CD4-positive, alpha-beta T cell treated with Interleukin-12 subunit alpha and Interleukin-12 subunit beta, for 1 hour (primary cell): ENCODE measurements at regions not wholly inside any gene's neighbourhood (a gene's known extent, or its start where the extent isn't known, plus 50 kb on each side); places are given as distances from the start of the nearest gene placed in this dataset.

ENCODE experiments used
- DNase-seq: peaks from one replicate; pipeline ENCODE4 v3.0.0-alpha.2; 2020

DNA sequence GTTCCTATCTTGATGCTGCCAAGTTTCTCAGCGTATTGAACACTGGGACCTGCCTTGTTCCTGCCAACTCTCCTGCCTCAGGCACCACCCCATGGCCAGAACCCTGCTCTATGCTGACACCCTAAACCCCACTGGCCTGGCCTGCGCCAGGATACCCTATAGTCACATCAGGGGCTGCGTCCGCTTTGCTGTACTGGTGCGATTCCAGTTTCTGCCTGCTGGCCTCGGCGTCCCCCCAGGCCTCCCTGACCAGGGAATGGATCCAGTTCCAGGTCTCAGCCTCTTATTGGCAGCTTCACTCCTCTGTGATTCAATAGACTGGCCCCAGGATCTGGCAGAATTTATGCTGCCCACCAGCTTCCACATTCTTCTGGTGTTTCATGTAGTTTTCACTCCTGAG, 55.0 kb downstream of the GPR6 start:
- no peak for DNase-seq

DNA sequence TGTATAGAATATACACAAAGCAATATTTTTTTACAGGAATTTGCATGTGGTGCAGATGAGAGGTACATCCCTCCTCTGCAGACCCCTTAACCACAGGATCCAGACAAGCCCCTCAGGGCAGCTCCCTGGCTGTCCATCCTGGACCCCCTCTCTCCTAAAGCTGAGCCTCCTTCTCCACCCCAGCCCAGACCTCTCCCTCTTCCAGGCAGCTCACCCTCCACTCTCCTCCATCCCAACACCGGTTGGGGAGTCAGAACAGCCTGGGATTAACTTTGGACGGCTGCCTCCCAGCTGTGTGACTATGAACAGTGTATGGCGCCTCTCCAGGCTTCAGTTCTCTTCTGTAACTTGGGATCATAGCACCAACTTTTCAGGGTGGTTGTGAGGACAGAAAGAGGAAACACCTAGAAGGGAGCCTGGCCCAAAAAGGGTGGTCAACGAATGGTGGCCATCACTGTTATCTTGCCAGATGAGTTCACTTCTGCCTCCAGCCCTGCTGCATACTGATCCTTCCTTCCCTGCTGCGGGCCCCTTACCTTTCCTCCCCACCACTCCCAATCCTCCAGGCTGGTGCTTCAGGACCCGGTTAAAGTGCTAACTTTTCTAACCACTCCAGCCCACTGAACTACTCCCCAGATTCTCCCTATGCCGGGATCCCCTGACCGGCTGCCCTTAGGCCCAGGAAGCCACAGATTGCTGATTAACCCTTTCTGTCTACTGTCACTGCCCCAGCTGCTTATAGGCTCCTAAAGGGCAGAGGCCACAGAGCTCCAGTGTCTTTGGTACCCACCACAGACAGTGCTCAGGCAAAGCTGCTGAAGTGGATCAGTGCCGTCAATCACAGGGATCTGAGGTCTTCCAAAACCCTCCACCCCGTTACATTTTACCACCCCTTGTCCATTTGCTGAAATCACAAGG, 55.9 kb downstream of the GPR6 start:
- DNase-seq: no peak

DNA sequence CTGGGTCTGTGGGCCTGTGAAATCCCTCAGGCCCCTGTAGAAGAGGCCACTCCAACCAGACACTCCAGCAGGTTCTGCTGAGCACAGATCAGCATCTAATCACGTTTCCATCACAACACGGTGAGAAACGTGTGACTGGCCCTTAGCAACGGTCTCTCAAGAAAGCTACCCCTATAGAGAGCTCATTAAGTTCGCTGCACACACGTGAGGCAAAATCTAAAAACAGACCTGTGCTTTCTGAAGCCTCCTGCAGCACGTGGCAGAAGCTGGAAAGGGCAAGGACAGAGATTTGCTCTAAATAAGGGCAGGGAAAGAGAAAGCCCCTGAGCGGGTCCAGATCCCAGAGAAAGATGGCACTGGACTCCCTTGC, 56.5 kb downstream of the GPR6 start:
- DNase-seq: no peak

DNA sequence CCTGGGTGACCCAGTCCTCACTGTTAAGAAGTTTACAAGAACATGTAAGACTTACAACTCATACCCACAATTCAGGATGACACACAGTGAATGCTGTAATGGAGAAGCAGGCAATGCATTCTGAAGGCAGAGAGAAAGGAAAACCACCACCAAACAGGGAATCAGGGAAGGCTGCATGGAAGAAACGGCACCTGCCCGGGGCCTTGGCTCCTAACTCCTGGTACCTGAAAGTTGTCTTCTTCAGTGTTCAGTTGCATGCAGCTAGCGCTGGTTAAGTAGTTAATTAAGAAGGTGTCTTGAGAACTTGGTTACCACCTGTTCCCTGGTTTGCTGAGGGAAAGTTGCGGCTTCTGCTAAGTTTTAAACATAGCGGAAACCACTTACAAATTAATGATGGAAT, 57.2 kb downstream of the GPR6 start:
- DNase-seq: no peak

DNA sequence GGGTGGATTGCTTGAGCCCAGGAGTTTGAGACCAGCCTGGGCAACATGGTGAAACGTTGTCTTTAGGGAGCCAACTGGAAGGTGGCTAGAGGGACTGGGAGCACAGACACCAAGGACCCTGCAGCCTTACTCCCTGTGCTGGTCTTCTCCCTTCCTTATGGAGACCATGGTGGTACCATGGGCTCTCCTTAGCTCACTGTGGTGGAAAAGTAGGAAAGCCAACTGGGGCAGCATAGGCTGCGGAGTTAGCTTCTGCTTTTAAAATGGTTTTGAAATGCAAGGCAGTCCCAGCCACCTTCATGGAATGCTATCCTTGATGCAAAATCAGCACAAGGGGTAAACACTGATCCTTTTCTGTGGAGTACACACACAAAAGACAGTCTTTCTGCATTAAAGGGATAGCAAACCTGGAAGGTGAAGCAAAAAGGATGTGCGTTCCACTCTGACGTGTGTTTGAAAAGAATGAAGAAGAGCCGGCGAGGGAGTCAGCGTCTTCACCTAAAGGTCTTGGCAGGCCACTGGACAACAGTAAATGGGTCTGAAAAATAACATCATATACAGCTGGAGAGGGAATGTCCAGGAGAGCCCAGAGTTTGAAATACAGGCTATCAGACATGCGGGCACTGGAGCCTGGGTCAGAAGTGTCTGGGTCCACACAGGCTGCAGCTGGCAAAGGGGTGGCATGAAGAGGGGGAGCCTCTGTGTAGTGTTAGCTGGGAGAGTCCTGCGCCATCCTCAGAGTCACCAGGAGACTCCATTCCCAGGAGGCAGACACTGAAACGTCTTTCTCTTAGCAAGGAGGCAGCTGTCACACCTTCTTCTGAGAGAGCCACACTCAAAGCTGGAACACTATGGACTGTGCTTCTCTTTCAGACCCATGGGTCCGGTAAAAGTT, 58.5 kb downstream of the GPR6 start:
- DNase-seq: no peak

DNA sequence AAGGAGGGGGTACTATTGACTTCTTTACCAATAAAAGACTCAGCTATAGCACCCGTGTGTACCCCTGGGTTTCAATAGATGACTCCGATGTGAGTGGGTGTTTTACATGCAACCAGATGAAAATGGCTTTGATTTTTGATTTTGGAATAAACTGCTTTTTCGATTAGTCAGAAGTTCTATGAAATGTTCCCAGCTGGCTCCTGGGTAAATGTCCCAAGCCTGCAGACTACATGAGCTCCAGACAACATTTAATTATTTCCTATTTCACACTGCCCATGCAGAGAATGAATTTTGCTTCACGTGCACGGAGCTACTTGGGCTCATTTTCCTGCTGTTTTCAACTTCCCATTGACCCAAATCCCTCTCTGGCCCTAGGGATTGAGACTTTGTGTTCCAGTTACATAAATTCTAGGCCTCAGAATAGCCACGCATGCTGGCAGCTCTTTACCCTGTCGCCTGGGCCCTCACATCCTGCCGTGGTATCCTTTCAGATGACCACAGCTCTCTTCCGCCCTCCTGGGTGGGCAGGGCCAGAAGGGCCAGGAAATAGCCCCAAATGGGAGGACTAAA, 59.7 kb downstream of the GPR6 start:
- no peak for DNase-seq

DNA sequence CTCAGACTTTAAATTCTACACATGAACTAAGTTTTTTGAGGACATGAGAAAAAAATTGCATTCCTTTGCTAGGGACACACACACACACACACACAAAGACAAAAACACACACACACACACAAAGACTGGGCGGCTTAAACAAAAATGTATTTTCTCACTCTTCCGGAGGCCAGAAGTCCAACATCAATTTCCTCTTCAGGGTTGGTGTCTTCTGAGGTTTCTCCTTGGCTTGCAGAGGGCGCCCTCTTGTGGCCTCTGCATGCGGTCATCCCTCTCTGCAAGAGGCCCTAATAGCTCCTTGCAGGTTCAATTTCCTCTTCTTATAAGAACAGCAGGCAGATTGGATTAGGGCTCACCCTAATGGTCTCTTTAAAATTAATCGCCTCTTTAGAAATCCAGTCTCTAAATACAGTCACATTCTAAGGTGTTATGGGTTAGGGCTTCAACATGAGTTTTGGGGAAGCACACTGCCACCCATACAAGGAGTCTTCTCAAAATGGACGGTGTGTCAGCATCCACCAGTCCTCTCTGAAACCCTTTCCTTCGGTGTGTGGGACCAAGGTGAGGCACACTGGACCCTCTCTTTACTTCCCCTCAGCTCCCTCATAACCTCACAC, 61.4 kb downstream of the GPR6 start:
- peak; percentile 83 for DNase-seq

DNA sequence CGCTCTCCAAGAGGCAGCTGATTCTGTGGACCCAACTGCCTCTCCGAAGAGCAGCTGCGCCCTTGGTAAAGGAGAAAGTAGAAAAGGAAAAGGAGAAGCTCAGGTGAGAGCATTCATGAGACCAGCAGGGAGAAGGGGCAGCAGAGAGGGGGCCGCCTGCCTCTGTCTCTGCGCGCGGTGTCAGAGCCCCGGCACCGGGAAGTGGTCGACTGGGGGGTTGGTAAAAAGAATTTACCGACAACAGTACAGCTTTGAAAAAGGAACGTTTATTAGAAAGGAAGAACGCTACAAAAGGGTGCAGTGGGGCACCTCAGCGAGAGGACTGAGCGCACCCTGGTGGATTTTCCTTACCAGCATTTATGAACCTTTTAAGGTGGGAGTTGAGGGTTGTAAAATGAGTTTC, 61.9 kb downstream of the GPR6 start:
- peak; percentile 39 for DNase-seq

DNA sequence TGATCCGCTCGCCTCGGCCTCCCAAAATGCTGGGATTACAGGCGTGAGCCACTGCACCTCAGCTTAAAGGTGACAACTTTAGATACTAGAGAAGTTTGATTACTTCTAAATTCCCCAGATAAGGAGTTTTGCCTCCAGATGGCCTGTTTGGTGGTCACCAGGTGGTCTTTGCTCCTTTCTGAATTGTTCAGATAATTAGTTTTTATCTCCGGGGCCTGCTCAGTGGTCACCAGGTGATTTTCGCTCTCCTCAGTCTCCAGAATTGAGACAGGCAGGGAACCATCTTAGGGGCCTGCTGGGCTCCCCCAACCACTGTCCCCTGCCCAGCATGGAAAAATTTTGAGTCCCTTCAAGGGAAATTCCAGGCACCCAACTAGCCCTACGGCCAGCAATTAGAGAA, 62.6 kb downstream of the GPR6 start:
- no peak for DNase-seq

DNA sequence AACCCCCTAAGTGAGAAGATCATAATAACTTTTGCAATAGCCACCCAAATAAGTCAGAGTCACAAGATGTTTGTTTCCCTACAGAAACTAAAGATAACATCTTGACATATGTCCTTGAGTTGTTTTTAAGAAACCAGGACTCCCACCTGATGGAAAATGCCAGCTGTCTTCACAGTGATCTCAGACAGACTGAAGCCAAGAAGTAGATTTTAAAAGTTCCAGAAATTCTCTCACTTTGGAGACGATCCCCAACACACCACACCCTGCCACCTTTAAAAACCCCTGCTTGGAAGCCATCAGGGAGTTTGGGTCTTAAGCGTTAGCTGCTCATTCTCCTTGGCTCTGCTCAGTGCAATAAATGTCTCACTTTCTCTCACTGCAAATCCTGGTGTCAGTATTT, 63.0 kb downstream of the GPR6 start:
- DNase-seq: no peak

DNA sequence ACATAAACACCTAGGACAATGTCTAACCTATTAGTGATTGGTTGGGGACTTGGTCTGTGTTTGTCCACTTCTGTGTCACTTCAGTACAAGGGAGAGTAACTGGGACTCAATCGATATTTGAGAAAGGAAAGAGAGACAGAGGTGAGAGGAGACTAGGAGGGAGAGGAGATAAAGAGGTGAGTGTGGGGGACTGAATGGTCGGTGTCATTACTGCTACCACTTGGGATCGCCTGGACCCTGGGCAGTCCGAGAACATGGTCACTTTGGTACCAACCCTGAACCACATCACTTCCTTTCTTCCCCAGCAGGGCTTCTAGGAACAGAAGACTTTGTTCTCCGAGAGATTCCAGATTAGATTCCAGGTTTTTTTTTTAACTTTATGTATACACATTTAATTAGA, 63.7 kb downstream of the GPR6 start:
- DNase-seq: no peak

DNA sequence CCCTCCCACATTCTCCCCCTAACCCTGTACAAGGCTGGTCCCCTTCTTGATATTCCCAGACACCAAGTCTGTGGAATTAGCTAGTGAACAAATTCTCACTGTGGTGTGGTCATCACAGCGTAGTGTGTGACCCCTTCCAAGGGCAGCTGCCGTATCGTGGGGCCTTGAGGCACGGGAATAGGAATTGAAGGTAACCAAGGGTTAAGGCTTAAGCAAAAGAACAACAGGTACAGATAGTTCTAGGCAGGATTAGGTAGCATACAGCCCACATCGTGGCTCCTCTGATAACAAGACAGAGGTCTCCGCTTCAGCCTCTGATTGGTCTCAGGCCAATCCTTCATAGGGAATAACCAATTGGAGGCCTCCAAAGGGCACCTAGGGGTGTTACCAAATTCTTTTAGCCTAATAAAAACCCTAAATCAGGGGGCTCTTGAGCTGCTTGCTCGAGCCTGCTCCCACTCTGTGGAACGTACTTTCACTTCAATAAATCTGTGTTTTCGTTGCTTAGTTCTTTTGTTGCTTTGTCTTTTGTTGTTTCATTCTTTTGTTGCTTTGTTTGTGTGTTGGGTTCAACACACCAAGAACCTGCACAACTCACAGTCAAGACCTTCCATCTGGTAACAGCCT, 64.7 kb downstream of the GPR6 start:
- no peak for DNase-seq

DNA sequence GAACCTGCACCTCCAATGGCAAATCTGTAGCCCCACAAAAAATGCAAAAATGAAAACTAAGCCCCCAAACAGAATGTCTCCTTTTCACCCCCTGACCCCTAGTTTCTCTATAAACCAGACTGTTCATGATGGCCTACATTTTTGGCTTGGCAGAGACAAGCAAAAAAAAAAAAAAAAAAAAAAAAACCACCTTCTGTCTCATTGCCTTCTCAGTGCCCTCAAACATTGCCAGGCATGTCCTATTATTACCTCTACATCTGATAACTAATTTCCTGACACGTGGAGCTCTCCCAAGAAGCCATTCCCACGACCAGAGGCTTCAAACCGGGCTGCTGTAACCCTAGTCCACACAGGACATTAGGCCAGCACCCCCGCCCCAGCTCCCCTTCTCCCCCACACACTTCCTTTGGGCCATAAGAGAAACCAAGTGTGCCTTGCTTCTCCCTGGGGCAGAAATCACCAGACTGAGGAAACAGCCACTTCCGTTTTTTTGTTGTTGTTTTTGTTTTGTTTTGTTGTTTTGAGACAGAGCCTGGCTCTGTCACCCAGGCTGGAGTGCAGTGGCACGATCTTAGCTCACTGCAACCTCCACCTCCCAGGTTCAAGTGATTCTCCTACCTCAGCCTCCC, 65.4 kb downstream of the GPR6 start:
- no peak for DNase-seq

DNA sequence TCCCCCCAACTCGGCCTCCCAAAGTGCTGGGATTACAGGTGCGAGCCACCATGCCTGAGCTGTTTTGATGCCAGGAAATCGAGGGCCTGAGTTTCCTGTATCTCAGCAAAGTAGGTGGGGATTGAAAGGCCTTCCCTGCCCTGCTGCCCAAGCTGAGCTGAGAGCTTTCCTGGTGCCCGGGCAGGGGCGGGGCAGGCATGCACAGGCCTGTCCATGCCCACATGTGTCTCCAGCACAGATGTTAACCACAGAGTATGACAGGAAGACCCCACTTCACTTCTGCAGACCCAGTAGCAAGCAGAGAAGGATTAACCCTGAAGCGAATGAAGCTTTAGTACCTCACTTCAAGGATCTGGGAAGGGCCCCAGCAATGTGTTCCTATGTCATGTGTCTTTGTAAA, 66.0 kb downstream of the GPR6 start:
- no peak for DNase-seq

DNA sequence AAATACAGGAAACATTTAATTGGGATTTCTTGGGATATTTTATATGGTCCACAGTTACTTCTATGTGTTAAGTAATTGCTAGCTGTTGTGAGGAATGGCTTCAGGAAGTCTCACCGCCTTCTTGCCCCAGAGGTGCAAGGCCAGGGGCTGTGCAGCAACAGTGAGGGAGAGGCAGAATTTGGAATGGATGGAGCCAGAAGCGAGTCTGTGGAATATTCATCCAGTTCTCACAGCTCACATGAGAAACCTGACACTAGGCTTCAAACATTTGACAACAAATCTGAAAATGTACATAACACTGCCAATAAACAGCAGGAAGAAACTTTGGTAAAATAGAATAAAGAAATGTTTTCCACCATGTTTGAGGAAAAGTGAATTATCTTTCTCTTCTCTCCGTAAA, 66.5 kb downstream of the GPR6 start:
- DNase-seq: no peak

DNA sequence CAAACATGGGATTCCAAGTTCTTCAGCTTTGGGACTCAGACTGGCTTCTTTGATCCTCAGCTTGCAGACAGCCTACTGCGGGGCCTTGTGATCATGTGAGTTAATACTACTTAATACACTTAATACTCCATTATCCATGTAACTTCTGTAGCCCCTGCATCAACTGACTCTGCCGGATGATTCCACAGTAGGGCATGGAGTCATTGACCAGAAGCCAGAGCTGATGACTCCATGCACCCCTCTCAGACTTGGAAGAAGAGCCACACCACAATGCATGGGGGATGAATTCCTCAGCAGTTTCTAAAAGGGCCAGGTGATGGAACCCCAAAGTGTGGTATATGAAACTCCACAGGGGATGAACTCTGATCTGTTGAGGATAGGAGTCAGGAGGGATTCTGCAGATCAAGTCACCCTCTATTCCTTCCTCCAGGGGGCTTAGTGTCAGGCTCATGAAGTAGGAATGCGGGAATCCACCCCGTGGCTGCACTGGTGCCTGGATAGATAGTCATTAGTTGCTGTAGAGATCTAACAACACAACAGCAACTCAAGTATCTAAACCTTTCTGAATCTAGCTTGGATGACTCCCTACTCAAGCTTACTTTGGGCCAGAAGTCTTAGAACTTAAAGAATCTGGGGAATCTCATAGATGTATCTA, 70.2 kb downstream of the GPR6 start:
- no peak for DNase-seq

DNA sequence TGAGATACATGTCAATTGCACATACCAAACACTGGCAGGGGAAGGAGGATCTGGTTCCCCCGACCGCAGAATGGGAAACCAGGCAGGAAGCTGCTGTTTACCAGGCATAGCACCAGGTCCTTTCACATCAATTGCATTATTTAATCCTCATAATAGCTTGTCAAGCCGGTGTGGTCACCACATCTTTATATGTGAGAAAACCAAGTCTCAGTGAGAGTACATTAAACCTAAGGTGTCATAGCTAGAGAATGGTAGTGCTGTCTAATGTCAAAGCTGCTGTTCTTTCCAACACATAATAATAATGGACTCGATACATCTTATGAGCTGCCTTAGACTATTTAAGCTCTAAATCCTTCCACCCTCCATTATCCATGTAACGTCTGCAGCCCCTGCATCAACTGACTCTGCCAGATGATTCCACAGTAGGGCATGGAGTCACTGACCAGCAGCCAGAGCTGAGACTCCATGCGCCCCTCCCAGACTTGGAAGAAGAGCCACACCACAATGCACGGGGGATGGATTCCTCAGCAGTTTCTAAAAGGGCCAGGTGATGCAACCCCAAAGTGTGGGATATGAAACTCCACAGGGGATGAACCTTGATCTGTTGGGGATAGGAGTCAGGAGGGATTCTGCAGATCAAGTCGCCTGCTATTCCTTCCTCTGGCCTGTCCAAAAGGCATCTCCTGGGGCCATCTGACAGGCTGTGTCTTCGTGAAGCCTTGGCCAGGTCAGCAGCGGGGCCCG, 71.8 kb downstream of the GPR6 start:
- DNase-seq: no peak
